ENCODE measurements at regions not wholly inside any gene's neighbourhood (a gene's known extent, or its start where the extent isn't known, plus 50 kb on each side); places are given as distances from the start of the nearest gene placed in this dataset.
A peak's percentile ranks its signal among the peaks of the same experiment; 100 is the strongest.
"Not testable (repeated sequence)": the region's sequence is repeated elsewhere in the genome, so short reads cannot be mapped to it uniquely, and the experiment has no call there.

- DNase-seq (ENCODE audit: low spot score): peak; percentile 53
Observed at GRCh38 chr2:37569986-37570679, 101.3 kb downstream of the CDC42EP3 start.

- peak; percentile 70 for DNase-seq (ENCODE audit: low spot score)
Observed at GRCh38 chr2:37570773-37571586, 100.5 kb downstream of the CDC42EP3 start.

- no peak for DNase-seq (ENCODE audit: low spot score)
Observed at GRCh38 chr2:37571587-37572136, 99.8 kb downstream of the CDC42EP3 start.

DNA sequence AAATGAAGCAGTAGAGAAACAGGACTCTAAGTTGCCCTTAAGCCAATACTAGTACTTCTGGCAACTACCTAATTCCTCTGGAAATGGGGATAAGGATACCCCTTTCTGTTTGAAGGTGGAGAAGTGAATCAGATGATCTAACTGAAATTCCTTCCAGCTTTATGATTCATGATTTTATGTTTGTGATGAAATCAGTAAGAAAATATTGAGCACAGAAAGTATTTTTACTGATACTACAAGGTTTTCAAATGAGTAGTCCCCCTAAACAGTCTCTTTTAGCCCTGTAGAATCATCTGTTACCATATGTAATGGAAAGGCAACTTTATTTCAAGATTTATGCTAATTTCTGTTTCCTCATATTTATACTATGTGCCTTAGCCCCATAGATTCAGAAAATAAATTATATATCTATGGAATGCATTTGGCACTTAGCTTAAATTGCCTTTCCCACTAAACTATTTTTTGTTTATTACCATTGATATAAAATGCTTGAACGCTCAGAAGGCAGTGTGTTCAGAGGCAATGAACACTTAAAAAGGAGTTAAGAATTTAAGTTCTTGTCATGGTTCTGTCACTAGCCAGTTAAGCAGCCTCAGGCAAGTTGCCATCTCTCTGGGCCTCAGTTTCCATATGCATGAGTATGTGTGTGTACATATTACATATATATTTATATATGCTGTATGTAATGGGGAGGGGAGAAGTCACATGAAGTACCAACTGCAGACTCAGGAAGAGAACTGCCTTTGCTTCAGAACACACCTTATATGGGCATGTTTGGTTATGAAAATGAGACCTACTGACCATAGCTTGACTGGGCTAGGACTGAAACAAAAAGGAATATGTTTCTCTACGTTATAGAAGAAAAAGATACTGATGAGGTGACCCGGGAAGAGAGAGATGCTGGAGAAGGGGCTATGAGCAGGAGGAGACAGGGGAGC is 97.7 kb downstream of the CDC42EP3 start:
- no peak for DNase-seq (ENCODE audit: low spot score)

- DNase-seq (ENCODE audit: low spot score): no peak
Observed at GRCh38 chr2:37575780-37576179, 95.7 kb downstream of the CDC42EP3 start.

DNA sequence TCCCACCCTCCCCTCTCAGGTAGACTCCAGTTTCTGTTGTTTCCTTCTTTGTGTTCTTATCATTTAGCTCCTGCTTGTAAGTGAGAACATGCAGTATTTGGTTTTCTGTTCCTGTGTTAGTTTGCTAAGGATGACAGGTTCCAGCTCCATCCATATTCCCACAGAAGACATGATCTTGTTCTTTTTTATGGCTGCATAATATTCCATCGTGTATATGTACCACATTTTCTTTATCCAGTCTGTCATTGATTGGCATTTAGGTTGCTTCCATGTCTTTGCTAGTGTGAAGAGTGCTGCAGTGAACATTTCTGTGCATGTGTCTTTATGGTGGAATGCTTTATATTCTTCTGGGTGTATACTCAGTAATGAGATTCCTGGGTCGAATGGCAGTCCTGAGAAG is 95.2 kb downstream of the CDC42EP3 start:
- not testable (repeated sequence) for DNase-seq (ENCODE audit: low spot score)

DNA sequence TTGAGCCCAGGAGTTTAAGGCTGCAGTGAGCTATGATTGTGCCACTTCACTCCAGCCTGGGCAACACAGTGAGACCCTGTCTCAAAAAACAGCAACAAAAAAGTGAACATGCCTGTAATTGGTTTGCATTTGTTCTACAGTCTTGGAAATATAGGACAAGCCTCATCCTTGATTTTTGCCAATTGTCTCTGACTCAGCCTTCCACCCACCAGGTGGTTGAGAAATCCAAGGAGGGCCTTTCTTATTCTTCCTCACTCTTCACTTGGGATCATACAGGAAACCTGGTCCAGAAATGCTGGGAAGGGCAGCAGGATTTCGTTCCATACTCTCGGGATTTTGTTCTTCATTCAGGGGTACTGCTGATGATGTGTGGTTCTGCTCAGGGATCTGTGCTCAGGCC is 94.6 kb downstream of the CDC42EP3 start:
- DNase-seq (ENCODE audit: low spot score): no peak

DNA sequence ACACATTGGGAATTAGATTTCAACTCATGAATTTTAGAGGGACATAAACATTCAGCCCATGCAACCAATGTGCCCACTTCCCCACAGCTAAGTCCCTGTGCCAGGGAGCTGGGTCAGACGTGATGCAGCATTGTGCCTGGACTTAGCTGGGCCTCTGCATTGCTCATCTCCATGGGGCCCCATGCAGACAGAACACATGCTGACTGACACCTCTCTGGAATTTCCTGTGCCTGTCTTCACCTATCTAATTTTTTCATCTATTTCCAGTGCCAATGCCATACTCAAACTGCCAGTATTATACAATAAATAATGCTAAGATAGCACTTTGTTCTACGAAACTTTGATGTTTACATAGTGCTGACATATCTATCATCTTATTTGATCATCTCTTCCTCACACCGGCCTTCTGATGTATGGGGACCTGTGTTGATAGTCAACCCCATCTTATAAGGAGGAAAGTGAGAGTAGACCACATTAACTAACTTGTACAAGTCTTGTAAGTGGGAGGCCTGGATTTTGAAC is 92.2 kb downstream of the CDC42EP3 start:
- no peak for DNase-seq (ENCODE audit: low spot score)

DNA sequence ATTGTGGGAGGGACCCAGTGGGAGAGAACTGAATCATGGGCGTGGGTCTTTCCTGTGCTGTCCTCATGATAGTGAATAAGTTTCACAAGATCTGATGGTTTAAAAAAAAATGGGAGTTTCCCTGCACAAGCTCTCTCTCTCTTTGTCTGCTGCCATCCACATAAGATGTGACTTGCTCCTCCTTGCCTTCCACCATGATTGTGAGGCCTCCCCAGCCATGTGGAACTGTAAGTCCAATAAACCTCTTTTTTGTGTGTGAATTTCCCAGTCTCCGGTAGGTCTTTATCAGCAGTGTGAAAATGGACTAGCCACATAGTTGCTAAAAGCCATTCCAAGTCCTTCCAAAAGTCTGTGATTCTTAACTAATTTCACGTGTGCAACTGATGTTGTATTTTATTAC is 91.5 kb downstream of the CDC42EP3 start:
- not testable (repeated sequence) for DNase-seq (ENCODE audit: low spot score)

DNA sequence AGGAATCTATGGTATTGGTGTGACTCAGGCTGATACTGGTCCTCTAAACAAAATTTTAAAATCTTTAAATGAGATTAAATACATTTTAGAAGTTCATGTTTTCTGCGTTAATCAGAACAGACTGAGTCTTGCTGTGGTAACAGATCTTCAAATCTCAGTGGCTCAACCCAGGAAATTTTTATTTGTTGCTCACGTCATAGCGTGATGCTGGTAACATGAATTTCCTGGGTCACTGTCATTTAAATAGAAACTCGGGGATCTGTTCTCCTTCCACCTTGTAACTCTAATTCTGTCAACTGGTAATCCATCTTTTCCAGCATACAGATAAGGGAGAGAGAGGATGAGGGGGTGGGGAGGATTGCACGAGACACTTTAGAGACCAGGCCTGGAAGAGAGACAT is 90.0 kb downstream of the CDC42EP3 start:
- peak; percentile 63 for DNase-seq (ENCODE audit: low spot score)

- peak; percentile 50 for DNase-seq (ENCODE audit: low spot score)
Observed at GRCh38 chr2:37582481-37583220, 88.8 kb downstream of the CDC42EP3 start.

DNA sequence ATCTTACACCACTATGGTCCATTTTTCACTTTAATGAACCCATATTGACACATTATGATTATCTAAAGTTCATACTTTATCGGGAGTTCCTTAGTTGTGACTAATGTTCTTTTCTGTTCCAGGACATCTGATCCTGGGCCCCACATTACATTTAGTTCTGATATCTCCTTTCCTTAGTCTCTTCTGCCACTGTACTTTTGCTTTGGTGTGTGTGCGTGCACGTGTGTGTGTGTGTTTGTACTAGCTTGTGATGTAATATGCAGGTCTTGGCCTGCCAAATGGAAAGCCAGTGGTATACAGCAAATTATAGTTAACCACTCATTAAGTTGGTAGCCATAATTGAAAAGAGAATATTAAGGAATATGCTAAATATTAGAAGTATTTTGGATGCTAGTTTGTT is 88.0 kb downstream of the CDC42EP3 start:
- DNase-seq (ENCODE audit: low spot score): no peak

GRCh38 chr2:37583867-37584266 is 87.6 kb downstream of the CDC42EP3 start:
- DNase-seq (ENCODE audit: low spot score): peak; percentile 43

- DNase-seq (ENCODE audit: low spot score): no peak
Observed at GRCh38 chr2:37585295-37585908, 86.0 kb downstream of the CDC42EP3 start.

DNA sequence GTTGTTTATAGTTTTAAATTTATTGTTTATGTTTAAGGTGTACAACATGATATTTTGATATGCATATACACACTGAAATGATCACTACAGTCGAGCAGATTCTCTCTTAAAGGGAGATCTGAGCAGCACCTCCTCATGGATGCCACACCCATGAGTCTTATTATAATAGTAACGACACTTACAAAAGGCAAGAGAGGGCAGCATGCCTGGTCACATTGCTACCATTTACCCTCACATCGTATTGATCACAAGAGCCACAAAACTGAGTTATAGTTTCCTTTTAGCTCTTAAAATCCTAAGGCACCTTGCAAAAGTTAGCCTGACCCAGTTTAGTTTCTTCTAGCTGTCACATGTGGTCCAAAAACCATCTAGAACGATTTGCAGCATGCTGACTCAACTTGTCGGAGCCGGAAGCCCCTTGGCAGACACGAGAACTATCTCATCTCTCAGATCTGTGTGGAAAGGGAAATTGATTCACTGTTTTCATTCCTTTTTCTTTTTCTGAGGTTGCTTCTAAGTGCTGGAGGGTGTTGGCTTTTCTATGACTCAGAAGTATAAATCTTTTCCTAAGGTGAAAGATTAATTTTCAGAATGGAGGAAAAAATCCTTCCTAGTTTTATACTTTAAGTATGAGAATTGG is 85.3 kb downstream of the CDC42EP3 start:
- peak; percentile 87 for DNase-seq (ENCODE audit: low spot score)

DNA sequence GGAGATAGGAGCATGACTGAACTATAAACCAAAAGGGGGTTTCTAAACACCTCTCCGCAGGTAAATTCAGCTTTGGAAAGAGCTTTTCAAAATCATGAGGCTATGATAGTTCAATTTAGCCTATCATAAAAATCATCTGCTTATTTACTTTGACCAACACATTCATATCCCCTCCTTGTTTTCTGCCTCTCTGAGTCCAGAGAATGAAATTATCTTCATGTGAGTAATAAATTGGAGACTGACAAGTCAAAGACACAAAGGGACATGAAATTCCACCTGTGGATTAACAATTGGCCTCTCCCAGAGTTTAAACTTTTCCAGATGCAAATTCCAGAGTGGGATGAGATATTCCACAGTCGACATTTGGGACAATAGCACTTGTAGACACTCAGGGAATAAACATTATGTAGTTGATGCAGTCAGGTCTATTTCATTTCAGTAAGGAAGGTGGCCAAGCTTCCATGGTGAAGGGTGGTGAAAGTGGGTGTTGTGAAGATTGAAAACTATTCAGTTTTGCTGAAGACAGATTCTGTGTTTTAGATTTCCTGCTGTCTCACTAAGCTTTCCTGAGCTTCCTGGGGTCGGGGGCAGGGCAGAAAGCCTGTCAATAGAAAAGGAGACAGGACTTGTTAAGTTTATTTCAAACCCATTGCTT is 84.7 kb downstream of the CDC42EP3 start:
- DNase-seq (ENCODE audit: low spot score): no peak

- no peak for DNase-seq (ENCODE audit: low spot score)
Observed at GRCh38 chr2:37587817-37588216, 83.6 kb downstream of the CDC42EP3 start.

DNA sequence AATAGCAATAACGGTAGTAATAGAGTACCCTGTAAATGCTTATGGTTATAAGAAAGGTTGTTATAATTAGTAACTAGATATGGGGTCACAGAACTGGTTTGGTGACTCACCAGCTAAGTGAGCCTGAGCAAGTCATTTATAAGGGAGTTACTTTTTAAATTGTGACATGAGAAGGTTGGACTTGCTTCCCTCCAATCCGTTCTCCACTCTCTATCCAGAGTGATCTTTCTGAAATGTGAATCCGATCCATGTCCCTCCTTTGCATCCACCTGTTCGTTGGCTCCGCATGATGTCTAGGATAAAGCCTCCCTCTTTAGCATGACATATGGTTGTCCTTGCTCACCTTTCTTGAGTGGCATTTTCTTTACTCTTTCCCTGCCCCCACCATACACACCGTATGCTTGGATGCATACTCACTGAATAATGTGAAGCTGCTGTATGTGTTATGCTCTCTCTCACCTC is 83.1 kb downstream of the CDC42EP3 start:
- DNase-seq (ENCODE audit: low spot score): no peak

GRCh38 chr2:37589298-37589697 is 82.1 kb downstream of the CDC42EP3 start:
- DNase-seq (ENCODE audit: low spot score): no peak
